Epithelial cell of esophagus (primary cell): ENCODE measurements at regions not wholly inside any gene's neighbourhood (a gene's known extent, or its start where the extent isn't known, plus 50 kb on each side); places are given as distances from the start of the nearest gene placed in this dataset.

Experiments used
- DNase-seq: peaks from one replicate; pipeline ENCODE4 v3.0.0; 2010; ENCODE audit warnings: low read depth
- H3K4me3 ChIP-seq: 2 replicates; pipeline ENCODE4 v1.5.1; 2011; ENCODE audit warnings: mild to moderate bottlenecking, low read length, control low read depth
- CTCF ChIP-seq: IDR thresholded peaks from 2 replicates; pipeline ENCODE4 v1.5.1; 2011; ENCODE audit warnings: low read depth, mild to moderate bottlenecking, low read length, control low read depth, inconsistent platforms; ENCODE audit not compliant: insufficient read depth; ENCODE audit errors: missing control alignments

GRCh38 chr3:127041264-127041820 is 58.4 kb downstream of the PLXNA1 start:
- DNase-seq = no peak
- no peak for TF ChIP-seq CTCF
- H3K4me3 ChIP-seq = no peak overlapping the region

GRCh38 chr3:127041933-127042332 is 59.0 kb downstream of the PLXNA1 start:
- no peak for TF ChIP-seq CTCF
- no peak overlapping the region for H3K4me3 ChIP-seq
- DNase-seq = no peak

- no peak overlapping the region for H3K4me3 ChIP-seq
- DNase-seq = no peak
- no peak for TF ChIP-seq CTCF
These were observed 59.7 kb downstream of the PLXNA1 start for GRCh38 chr3:127042634-127043033.

GRCh38 chr3:127043041-127043641 is 60.2 kb downstream of the PLXNA1 start:
- no peak overlapping the region for H3K4me3 ChIP-seq
- peak; percentile 56 for DNase-seq
- TF ChIP-seq CTCF = no peak

GRCh38 chr3:127043731-127044510 is 61.0 kb downstream of the PLXNA1 start:
- TF ChIP-seq CTCF = no peak

GRCh38 chr3:127044996-127045395 is 62.1 kb downstream of the PLXNA1 start:
- DNase-seq = no peak
- no peak for TF ChIP-seq CTCF
- H3K4me3 ChIP-seq = no peak overlapping the region

More at GRCh38 chr3:127043731-127044510, 61.0 kb downstream of the PLXNA1 start:
- H3K4me3 ChIP-seq = no peak overlapping the region
- DNase-seq = no peak
